ENCODE measurements at regions not wholly inside any gene's neighbourhood (a gene's known extent, or its start where the extent isn't known, plus 50 kb on each side); places are given as distances from the start of the nearest gene placed in this dataset.
"Not testable (repeated sequence)": the region's sequence is repeated elsewhere in the genome, so short reads cannot be mapped to it uniquely, and the experiment has no call there.

- not testable (repeated sequence) for H3K36me3 ChIP-seq (replicated peaks; ENCODE audit: control insufficient read depth, insufficient read depth, low read length); H3K4me3 ChIP-seq (ENCODE audit: insufficient read depth, low read depth, low read length); DNase-seq
Measured at GRCh38 chr13:78866076-78866475, 207.1 kb upstream of the OBI1 start.

GRCh38 chr13:78862446-78862845, 203.5 kb upstream of the OBI1 start:
- DNase-seq = no peak
- H3K36me3 ChIP-seq (replicated peaks; ENCODE audit: control insufficient read depth, insufficient read depth, low read length) = no peaks in the 10 kb centered on the region
- no peaks in the 10 kb centered on the region for H3K27me3 ChIP-seq (ENCODE audit: control insufficient read depth, insufficient read depth, low read length)
- H3K4me3 ChIP-seq (ENCODE audit: insufficient read depth, low read depth, low read length) = no peak overlapping the region

More at GRCh38 chr13:78866076-78866475, 207.1 kb upstream of the OBI1 start:
- H3K27me3 ChIP-seq (ENCODE audit: control insufficient read depth, insufficient read depth, low read length) = not testable (repeated sequence)

GRCh38 chr13:78852709-78853108, 193.8 kb upstream of the OBI1 start:
- no peaks in the 10 kb centered on the region for H3K36me3 ChIP-seq (replicated peaks; ENCODE audit: control insufficient read depth, insufficient read depth, low read length)
- H3K4me3 ChIP-seq (ENCODE audit: insufficient read depth, low read depth, low read length) = no peak overlapping the region
- no peak for DNase-seq
- H3K27me3 ChIP-seq (ENCODE audit: control insufficient read depth, insufficient read depth, low read length) = no peaks in the 10 kb centered on the region

DNA sequence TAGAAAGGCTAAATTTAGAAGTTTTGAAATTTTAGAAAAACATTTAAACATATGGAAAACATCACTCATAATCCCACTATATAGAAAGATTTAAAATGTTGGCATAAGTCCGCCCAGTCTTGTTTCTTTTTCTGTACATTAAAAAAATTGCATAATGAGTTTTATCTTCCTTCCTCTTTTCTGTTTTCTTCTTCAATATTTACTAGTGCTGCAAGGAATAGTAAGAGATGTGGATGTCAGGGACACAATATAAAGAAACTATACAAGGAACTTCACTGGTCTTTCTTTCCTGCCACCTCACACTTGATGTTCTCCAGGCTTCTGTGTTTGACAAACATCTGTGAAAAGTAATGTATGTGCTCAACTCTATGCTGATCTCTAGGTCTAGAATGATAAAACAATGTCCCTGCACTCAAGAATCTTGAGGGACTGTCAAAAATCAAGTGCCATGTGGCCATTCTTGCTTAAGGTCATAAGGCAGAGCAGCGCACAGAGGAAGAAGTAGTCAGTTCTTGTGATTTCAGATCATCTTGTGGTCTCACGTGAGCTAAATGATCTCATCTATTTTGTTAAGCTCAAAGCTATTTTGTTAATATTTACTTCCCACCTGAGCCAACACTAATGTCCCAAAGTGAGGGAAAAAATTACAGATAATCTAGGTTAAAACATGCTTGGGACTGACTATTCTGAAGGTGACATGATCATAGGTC, 186.9 kb upstream of the OBI1 start:
- DNase-seq = no peak
- no peaks in the 10 kb centered on the region for H3K36me3 ChIP-seq (replicated peaks; ENCODE audit: control insufficient read depth, insufficient read depth, low read length)
- no peaks in the 10 kb centered on the region for H3K27me3 ChIP-seq (ENCODE audit: control insufficient read depth, insufficient read depth, low read length)
- H3K4me3 ChIP-seq (ENCODE audit: insufficient read depth, low read depth, low read length) = no peak overlapping the region

DNA sequence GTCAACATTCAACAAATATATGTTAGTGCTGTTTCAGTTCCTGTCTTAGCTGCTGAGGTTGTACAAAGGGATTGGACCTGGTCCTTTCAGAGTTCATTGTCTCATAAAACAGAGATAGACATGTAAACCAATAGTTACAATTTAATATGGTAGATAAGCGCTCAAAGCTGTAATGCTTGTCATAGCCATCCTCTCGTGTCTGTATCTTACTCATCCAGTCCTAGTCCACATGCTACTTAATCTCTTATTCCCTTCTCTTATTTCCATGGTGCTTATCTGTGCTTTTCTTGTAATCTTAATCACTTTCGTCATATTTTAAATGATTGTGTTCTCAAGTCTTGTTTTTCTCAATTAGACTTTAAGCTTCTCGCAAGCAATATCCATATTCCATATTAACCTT, 185.2 kb upstream of the OBI1 start:
- no peak for DNase-seq
- Histone ChIP-seq H3K27me3 (ENCODE audit: control insufficient read depth, insufficient read depth, low read length) (no peaks in the 10 kb centered on the region), H3K4me3 (ENCODE audit: insufficient read depth, low read depth, low read length) (no peak overlapping the region), H3K36me3 (replicated peaks; ENCODE audit: control insufficient read depth, insufficient read depth, low read length) (no peaks in the 10 kb centered on the region)

DNA sequence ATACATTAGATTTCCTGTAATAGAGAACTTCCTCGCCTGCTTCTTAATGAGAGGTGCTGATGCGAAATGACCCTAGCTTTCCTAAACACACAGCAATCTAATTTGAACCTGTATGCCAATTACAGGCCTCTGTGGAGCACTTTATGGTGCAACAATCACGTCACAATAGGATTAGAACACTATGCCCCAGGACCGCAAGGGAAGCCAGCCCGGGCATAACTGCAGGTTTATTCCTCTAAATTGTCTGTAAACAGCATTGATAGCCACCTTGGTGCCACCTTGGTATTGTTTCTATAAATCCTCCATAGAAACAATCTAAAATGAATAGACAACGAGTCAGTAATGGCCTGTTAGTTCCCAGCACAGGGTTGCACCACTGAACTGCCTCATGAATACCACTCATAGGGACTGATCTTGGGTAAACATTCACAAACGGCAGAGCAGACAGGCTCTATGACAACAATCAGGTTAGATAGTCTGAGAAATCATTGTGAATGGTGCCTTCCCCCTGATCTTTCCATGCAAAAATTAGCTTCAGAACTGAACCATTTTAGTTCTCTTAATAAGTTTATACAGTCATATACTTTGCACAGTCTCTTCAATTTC, 182.5 kb upstream of the OBI1 start:
- no peak overlapping the region for H3K4me3 ChIP-seq (ENCODE audit: insufficient read depth, low read depth, low read length)
- H3K27me3 ChIP-seq (ENCODE audit: control insufficient read depth, insufficient read depth, low read length) = no peaks in the 10 kb centered on the region
- DNase-seq = no peak
- H3K36me3 ChIP-seq (replicated peaks; ENCODE audit: control insufficient read depth, insufficient read depth, low read length) = no peaks in the 10 kb centered on the region

DNA sequence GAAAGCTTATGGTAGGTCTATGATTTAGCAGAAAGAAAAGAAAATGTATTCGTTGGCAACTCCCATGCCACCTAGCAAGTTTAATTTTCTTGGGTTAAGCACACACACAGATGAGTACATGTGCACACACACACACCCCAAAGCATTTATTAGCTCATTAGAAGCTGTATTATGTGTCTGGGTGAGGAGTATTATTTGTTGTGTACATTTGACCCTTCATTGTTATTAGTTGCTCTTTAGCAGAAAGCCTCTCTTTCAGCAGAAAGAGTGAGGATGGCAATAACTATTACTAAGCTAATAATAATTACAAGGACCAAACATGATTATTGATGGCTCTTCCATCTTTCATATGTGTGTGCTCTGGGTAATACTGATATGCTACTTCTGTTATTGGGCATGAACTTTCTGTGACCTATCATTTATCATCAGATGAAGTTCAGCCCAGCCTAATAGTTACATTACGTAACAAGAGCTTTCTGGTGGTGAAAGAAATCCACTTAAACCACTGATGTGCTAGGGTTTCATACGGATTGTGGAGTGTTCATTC, 177.4 kb upstream of the OBI1 start:
- no peak for DNase-seq
- Histone ChIP-seq H3K27me3 (ENCODE audit: control insufficient read depth, insufficient read depth, low read length) (no peaks in the 10 kb centered on the region), H3K4me3 (ENCODE audit: insufficient read depth, low read depth, low read length) (no peak overlapping the region), H3K36me3 (replicated peaks; ENCODE audit: control insufficient read depth, insufficient read depth, low read length) (no peaks in the 10 kb centered on the region)

DNA sequence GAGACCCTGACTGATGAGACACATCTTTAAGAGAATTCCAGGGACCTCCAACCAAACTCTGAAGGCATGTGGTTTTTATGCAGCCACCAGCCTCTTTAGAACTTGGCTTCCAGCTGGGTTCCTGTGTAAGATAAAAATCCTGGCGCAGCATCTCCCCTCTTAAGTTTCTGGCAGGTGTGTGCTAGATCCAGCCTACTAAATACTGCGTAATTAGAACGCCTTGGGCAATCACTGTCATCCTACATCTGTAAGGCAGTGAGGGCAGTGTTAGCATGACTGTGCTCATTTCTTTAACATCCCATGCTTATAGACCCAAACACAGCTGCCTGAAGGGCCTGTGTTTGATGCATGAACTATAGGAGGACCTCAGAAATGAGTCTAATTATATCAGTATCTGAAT, 173.5 kb upstream of the OBI1 start:
- H3K27me3 ChIP-seq (ENCODE audit: control insufficient read depth, insufficient read depth, low read length) = no peaks in the 10 kb centered on the region
- no peaks in the 10 kb centered on the region for H3K36me3 ChIP-seq (replicated peaks; ENCODE audit: control insufficient read depth, insufficient read depth, low read length)
- DNase-seq = no peak
- no peak overlapping the region for H3K4me3 ChIP-seq (ENCODE audit: insufficient read depth, low read depth, low read length)

DNA sequence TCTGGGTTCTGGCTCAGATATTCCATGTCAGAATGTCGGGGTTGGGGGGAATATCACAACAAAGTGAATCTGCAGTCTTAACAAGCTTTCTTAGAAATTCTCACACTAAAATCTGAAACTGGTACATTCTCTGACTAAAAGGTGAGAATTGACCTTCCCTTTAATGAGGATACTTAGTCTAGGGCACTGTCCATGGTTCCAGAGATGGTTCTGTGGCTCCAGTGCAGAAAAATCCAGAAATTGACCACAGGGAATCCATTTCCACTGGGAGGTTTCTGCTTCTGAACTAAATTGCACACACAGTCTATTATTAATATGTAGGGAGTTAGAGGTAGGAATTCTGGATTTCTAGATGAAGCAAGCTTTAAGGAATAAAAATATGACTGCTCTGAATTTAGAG, 171.6 kb upstream of the OBI1 start:
- DNase-seq = no peak
- no peak overlapping the region for H3K4me3 ChIP-seq (ENCODE audit: insufficient read depth, low read depth, low read length)
- no peaks in the 10 kb centered on the region for H3K36me3 ChIP-seq (replicated peaks; ENCODE audit: control insufficient read depth, insufficient read depth, low read length)
- no peaks in the 10 kb centered on the region for H3K27me3 ChIP-seq (ENCODE audit: control insufficient read depth, insufficient read depth, low read length)

DNA sequence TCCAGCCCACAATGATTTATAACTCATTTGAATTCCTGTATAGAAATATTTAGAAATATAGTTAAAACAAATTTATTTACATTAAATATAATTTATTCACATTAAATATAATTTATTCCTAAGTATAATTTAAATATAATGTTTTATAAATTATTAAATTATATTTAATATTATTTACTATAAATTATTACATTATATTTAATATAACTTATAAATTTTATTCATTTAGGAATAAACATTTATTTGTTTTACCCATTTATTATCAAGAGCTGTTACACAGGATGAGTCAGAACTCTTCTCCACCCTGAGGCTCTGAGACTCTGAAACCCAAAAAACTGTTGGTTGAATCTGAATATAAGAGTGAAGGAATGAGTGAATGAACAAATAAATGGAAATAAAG, 170.9 kb upstream of the OBI1 start:
- DNase-seq = no peak
- Histone ChIP-seq H3K27me3 (ENCODE audit: control insufficient read depth, insufficient read depth, low read length) (no peaks in the 10 kb centered on the region), H3K4me3 (ENCODE audit: insufficient read depth, low read depth, low read length) (no peak overlapping the region), H3K36me3 (replicated peaks; ENCODE audit: control insufficient read depth, insufficient read depth, low read length) (no peaks in the 10 kb centered on the region)

GRCh38 chr13:78827471-78827870, 168.5 kb upstream of the OBI1 start:
- no peaks in the 10 kb centered on the region for H3K27me3 ChIP-seq (ENCODE audit: control insufficient read depth, insufficient read depth, low read length)
- H3K4me3 ChIP-seq (ENCODE audit: insufficient read depth, low read depth, low read length) = no peak overlapping the region
- no peaks in the 10 kb centered on the region for H3K36me3 ChIP-seq (replicated peaks; ENCODE audit: control insufficient read depth, insufficient read depth, low read length)
- DNase-seq = no peak

DNA sequence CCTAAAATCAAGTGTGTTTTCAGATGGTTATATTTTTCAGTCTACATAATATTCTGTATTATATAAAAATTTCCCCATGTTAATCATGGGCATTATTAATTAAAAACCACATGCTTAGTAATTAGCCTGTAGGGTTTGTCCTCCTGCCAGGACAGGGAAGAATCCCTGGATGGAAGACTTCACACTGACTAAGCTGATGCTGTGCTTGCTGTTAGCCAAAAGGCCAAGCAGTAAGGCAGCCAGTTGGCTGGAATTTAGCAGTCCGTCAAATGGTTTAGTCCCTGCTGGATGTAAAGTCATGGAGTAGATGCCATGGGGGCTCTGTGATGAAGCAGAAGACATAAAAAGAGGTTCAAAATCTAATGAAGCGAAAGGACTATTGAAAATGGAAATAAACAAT, 168.0 kb upstream of the OBI1 start:
- Histone ChIP-seq H3K36me3 (replicated peaks; ENCODE audit: control insufficient read depth, insufficient read depth, low read length) (no peaks in the 10 kb centered on the region), H3K27me3 (ENCODE audit: control insufficient read depth, insufficient read depth, low read length) (no peaks in the 10 kb centered on the region), H3K4me3 (ENCODE audit: insufficient read depth, low read depth, low read length) (no peak overlapping the region)
- no peak for DNase-seq

GRCh38 chr13:78826312-78826711, 167.4 kb upstream of the OBI1 start:
- DNase-seq = no peak
- Histone ChIP-seq H3K4me3 (ENCODE audit: insufficient read depth, low read depth, low read length) (no peak overlapping the region), H3K27me3 (ENCODE audit: control insufficient read depth, insufficient read depth, low read length) (no peaks in the 10 kb centered on the region), H3K36me3 (replicated peaks; ENCODE audit: control insufficient read depth, insufficient read depth, low read length) (no peaks in the 10 kb centered on the region)

- no peak for DNase-seq
- no peaks in the 10 kb centered on the region for H3K27me3 ChIP-seq (ENCODE audit: control insufficient read depth, insufficient read depth, low read length)
- H3K36me3 ChIP-seq (replicated peaks; ENCODE audit: control insufficient read depth, insufficient read depth, low read length) = no peaks in the 10 kb centered on the region
- H3K4me3 ChIP-seq (ENCODE audit: insufficient read depth, low read depth, low read length) = no peak overlapping the region
Measured at GRCh38 chr13:78820541-78820940, 161.6 kb upstream of the OBI1 start.

DNA sequence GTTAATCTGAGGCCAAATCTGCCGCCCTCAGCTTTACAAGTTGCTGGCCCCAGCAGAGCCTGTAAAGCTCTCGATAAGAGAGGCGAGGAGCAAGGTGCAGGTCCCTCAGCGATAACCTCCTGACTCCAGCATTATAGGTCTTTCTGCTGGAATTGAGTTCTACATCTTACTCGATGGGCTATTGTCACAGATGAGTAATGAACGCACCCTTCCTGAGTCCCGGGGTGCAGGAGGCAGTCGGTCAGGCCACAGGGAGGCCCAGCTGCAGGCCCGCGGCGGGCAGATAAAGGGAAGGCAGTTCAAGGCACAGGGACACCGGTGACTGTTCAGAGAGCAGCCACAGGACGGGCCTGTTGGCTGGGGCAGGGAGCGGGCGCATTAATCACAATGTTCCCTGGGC, 157.6 kb upstream of the OBI1 start:
- no peaks in the 10 kb centered on the region for H3K36me3 ChIP-seq (replicated peaks; ENCODE audit: control insufficient read depth, insufficient read depth, low read length)
- DNase-seq = no peak
- H3K27me3 ChIP-seq (ENCODE audit: control insufficient read depth, insufficient read depth, low read length) = no peaks in the 10 kb centered on the region
- no peak overlapping the region for H3K4me3 ChIP-seq (ENCODE audit: insufficient read depth, low read depth, low read length)
